GM10266 (cell line): ENCODE measurements at regions not wholly inside any gene's neighbourhood (a gene's known extent, or its start where the extent isn't known, plus 50 kb on each side); places are given as distances from the start of the nearest gene placed in this dataset.

ENCODE experiments used
- DNase-seq: peaks from one replicate; pipeline ENCODE4 v3.0.0; 2012; ENCODE audit errors: extremely low spot score
- CTCF ChIP-seq: IDR thresholded peaks from 2 replicates; pipeline ENCODE4 v1.5.1; 2012; ENCODE audit warnings: mild to moderate bottlenecking, low read depth; ENCODE audit not compliant: control insufficient read depth, insufficient read depth; ENCODE audit errors: missing control alignments

GRCh38 chr2:129170570-129170969 lies 808.9 kb upstream of the RAB6C start:
- TF ChIP-seq CTCF = no peak
- DNase-seq = no peak

GRCh38 chr2:129174143-129174542 lies 805.3 kb upstream of the RAB6C start:
- no peak for DNase-seq
- TF ChIP-seq CTCF = no peak

- DNase-seq = no peak
- TF ChIP-seq CTCF = no peak
These were observed 804.4 kb upstream of the RAB6C start for GRCh38 chr2:129175051-129175450.

- no peak for TF ChIP-seq CTCF
- DNase-seq = no peak
These were observed 803.1 kb upstream of the RAB6C start for GRCh38 chr2:129176375-129176774.

- TF ChIP-seq CTCF = no peak
These were observed 801.1 kb upstream of the RAB6C start for GRCh38 chr2:129178356-129178755.

GRCh38 chr2:129179199-129179598 lies 800.3 kb upstream of the RAB6C start:
- no peak for DNase-seq
- no peak for TF ChIP-seq CTCF

More at GRCh38 chr2:129178356-129178755, 801.1 kb upstream of the RAB6C start:
- DNase-seq = no peak

- DNase-seq = no peak
- TF ChIP-seq CTCF = no peak
These were observed 799.2 kb upstream of the RAB6C start for GRCh38 chr2:129180124-129180716.
